ENCODE measurements at regions not wholly inside any gene's neighbourhood (a gene's known extent, or its start where the extent isn't known, plus 50 kb on each side); places are given as distances from the start of the nearest gene placed in this dataset.

DNA sequence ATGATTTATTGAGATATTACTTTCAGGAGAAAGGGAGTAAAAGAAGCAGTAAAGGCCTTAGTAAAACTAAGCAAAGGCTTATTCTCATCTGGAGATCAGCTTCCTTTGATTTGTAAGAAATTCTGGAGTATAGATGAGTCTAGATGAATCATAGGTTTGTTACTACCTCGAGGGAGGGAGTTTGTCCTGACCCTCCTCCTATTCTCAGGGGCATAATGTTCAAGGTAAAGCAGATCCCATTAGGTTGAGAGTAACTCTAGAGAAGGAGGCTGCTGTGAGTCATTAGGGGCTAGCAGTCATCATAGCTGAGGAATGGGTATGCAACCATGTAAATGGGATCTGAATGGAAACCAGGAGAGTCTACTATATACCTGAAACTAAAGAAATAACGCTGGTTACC lies 155.5 kb upstream of the MOCS2 start:
- no peak for TF ChIP-seq GATA2 (IDR thresholded peaks at IDR 0.05; ENCODE audit: low read depth, low read length)
- TF ChIP-seq GATA3 (IDR thresholded peaks at IDR 0.05; ENCODE audit: low read depth, low read length), result no peak

Measured in SH-SY5Y (cell line).